ENCODE measurements at regions not wholly inside any gene's neighbourhood (a gene's known extent, or its start where the extent isn't known, plus 50 kb on each side); places are given as distances from the start of the nearest gene placed in this dataset.

- no peak overlapping the region for H3K4me3 ChIP-seq (replicated peaks; ENCODE audit: low read depth, low read length)
- no peak for TF ChIP-seq CTCF (IDR thresholded peaks at IDR 0.05; ENCODE audit: low read depth, low read length, missing control alignments)
- DNase-seq (ENCODE audit: extremely low read depth, low read depth): no peak
These were observed 433.2 kb upstream of the DEPDC1 start for GRCh38 chr1:68930101-68930500.

DNA sequence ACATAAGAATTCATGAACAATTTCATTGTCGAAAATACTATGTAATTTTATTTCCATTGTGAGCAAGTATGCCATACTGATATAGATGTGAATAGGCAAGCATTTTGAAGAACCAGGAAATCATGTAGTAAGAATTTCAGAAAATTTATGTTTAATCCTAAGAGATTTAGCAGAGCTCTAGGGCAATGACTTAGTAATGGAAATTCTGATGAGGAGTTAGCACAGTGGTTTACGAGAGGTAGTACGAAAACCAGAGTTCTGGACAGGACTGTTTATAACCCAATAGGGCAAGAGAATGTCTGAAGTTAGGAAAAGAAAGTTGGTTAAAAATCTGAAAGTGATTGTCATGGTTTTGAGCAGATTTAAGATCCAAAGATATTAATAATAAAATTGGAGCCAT lies 439.6 kb upstream of the DEPDC1 start:
- no peak for TF ChIP-seq CTCF (IDR thresholded peaks at IDR 0.05; ENCODE audit: low read depth, low read length, missing control alignments)
- H3K4me3 ChIP-seq (replicated peaks; ENCODE audit: low read depth, low read length): no peak overlapping the region
- DNase-seq (ENCODE audit: extremely low read depth, low read depth): no peak

DNA sequence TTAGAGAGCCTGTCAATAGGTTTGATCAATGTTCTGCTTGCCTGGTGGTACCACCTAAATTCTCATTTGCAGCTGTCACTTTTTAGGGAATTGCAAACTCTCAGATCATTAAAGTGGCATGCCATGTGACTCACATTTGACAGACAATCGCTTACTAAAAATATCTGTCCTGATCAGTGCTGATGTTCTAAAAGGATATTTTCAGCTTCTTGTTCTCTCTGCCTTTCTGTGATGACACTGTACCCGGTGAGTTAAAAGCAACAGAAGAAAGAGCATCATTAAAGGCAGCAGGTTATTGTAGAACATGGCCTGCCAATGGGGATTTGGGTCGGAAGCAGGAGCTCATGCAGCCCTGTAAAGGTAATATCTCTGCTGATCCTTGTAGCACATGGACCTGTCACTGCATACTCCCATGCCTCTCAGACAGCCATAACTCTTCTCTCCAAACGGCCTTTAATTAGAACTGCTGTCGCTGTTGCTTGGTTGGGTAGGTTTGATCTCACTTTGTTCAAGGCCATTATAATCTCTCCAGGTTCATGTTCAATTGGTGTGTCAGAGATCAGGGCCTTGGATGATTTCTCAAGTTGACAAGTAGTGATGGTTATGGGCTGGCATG lies 441.3 kb upstream of the DEPDC1 start:
- DNase-seq (ENCODE audit: extremely low read depth, low read depth): no peak
- TF ChIP-seq CTCF (IDR thresholded peaks at IDR 0.05; ENCODE audit: low read depth, low read length, missing control alignments): no peak
- no peak overlapping the region for H3K4me3 ChIP-seq (replicated peaks; ENCODE audit: low read depth, low read length)

DNA sequence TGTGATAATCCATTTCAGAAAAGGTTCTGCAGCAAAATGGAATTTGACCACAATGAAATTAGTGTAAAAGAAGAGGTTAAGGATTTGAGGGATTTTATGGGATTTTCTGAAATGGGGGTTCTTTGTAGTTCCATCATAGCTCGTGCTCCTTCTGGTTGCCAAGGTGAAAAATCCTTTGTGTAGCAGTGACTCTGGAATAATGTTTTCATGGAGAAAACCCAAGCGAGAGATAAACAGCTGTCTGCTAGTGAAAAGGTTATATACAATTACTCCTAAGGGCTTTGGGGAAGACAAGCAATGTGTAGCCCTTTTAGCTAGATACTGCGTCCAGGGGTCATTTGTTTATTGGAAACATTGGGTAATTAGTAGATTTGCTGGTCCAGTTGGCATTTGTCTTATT lies 453.2 kb upstream of the DEPDC1 start:
- H3K4me3 ChIP-seq (replicated peaks; ENCODE audit: low read depth, low read length): no peak overlapping the region
- no peak for DNase-seq (ENCODE audit: extremely low read depth, low read depth)
- no peak for TF ChIP-seq CTCF (IDR thresholded peaks at IDR 0.05; ENCODE audit: low read depth, low read length, missing control alignments)

DNA sequence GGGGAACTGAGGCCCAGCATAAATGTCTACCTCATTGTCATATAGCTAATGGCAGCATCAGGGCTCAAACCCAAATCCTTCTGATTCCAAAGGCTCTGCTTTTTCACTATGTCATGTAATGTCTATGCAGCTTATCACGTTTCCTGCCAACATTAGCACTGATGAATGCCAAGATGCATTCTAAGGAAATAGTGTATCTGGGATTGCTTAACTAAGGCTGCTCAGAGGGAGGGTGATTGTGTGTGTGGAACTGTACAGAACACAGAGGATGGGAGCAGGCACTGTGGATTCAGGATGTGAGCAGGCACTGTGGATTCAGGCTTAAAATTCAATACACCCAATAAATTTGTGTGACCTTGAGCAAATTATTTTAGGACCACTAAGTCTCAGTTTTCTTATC lies 456.4 kb upstream of the DEPDC1 start:
- no peak overlapping the region for H3K4me3 ChIP-seq (replicated peaks; ENCODE audit: low read depth, low read length)
- no peak for DNase-seq (ENCODE audit: extremely low read depth, low read depth)
- TF ChIP-seq CTCF (IDR thresholded peaks at IDR 0.05; ENCODE audit: low read depth, low read length, missing control alignments): no peak

DNA sequence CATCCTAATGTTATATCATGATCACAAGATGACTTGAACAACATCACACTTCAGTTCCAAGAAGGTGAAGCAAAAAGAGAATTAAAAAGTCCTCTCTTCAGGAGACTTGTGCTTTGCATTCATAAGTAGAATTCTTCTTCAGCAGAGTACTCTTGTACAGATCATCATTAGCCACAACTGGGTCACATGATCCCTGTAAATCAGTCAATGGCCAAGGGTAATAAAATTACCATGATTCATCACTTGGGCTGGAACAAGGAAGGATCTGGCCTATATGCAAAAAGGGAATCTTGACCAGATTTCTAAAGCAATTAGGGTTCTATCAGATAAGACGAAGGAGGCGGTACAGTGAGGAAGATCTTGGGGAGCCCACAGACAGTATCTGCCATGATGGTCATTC lies 458.0 kb upstream of the DEPDC1 start:
- no peak overlapping the region for H3K4me3 ChIP-seq (replicated peaks; ENCODE audit: low read depth, low read length)
- no peak for DNase-seq (ENCODE audit: extremely low read depth, low read depth)
- TF ChIP-seq CTCF (IDR thresholded peaks at IDR 0.05; ENCODE audit: low read depth, low read length, missing control alignments): no peak

- no peak for DNase-seq (ENCODE audit: extremely low read depth, low read depth)
- H3K4me3 ChIP-seq (replicated peaks; ENCODE audit: low read depth, low read length): no peak overlapping the region
- no peak for TF ChIP-seq CTCF (IDR thresholded peaks at IDR 0.05; ENCODE audit: low read depth, low read length, missing control alignments)
These were observed 458.5 kb upstream of the DEPDC1 start for GRCh38 chr1:68955424-68955823.
